Testis (tissue), 2 donors: ENCODE measurements at regions not wholly inside any gene's neighbourhood (a gene's known extent, or its start where the extent isn't known, plus 50 kb on each side); places are given as distances from the start of the nearest gene placed in this dataset.

ENCODE experiments used
- DNase-seq: peaks from one replicate; pipeline ENCODE4 v3.0.0-alpha.2; 2019
- H3K27ac ChIP-seq, 2 donors: fragments of 200-600 bp; sonication (generic); one replicate each; pipeline ENCODE4 v1.5.1; 2019
- H3K27me3 ChIP-seq: fragments of 200-600 bp; sonication (generic); one replicate; pipeline ENCODE4 v1.5.1; 2019
- H3K36me3 ChIP-seq: fragments of 200-600 bp; sonication (generic); one replicate; pipeline ENCODE4 v1.5.1; 2017; ENCODE audit warnings: low read depth; ENCODE audit errors: missing control alignments
- H3K4me1 ChIP-seq: fragments of 200-600 bp; sonication (generic); one replicate; pipeline ENCODE4 v1.5.1; 2019
- H3K4me3 ChIP-seq, 2 donors: fragments of 200-600 bp; sonication (generic); one replicate each; pipeline ENCODE4 v1.5.1; 2017 to 2019
- H3K9me3 ChIP-seq: fragments of 200-600 bp; sonication (generic); one replicate; pipeline ENCODE4 v1.5.1; 2017
- CTCF ChIP-seq, 3 experiments: fragments of 450-650 bp in 2 of 3; fragments of 200-600 bp in 1 of 3; sonication (generic) in 1 of 3; IDR thresholded peaks; one replicate each; pipeline ENCODE4 v1.5.1; 2016 to 2019; ENCODE audit warnings: antibody characterized with exemption in 3 of 3, mild to moderate bottlenecking in 2 of 3, moderate library complexity in 1 of 3
- POLR2A ChIP-seq: fragments of 450-650 bp; IDR thresholded peaks from one replicate; pipeline ENCODE4 v1.6.1; 2017; ENCODE audit warnings: antibody characterized with exemption, mild to moderate bottlenecking, moderate library complexity
- WGBS, 2 donors: methylation state at CpG; one replicate each; pipeline ENCODE4 v1.1.5; 2018; 5-methylcytosine and 5-hydroxymethylcytosine counted together
- intact Hi-C: fragments of 100-400 bp; cut with DNase I; formaldehyde crosslinking; loops from one replicate; pipeline ENCODE4 v1.15.1; 2023; ENCODE audit warnings: low total_unique reads

DNA sequence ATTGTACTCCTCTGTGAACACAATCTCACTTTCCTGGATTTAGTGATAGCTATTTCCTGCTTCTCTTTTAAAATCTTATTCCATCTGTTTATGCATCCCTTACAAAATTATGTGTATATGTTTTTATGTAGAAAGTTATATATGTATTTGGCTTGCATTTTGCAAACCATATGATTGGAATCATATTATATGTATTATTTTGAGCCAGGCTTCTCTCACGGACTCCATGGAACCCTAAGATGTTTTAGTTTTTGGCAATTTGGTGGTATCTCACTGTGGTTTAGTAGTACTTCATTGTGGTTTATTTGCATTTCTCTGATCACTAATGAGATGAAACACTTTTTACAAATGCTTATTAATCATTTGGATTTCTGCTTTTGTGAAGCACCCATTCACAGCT lies 507.3 kb upstream of the KIRREL3 start:
- no peaks in the 10 kb centered on the region for H3K27me3 ChIP-seq
- H3K9me3 ChIP-seq = no peaks in the 10 kb centered on the region
- DNase-seq = no peak
- TF ChIP-seq CTCF (IDR thresholded peaks at IDR 0.05) (no peak), POLR2A (no peak)
- H3K4me1 ChIP-seq = no peaks in the 10 kb centered on the region
- no peak overlapping the region for H3K4me3 ChIP-seq
- no peak overlapping the region for H3K27ac ChIP-seq
- H3K36me3 ChIP-seq = no peaks in the 10 kb centered on the region
- WGBS, 2 donors = 77 to 89% methylated on average over 1 of the region's 1 CpG
- intact Hi-C loops = no loop called here

GRCh38 chr11:127506647-127507046 lies 506.1 kb upstream of the KIRREL3 start:
- intact Hi-C loops = no loop called here
- Histone ChIP-seq H3K4me1 (no peaks in the 10 kb centered on the region), H3K9me3 (no peaks in the 10 kb centered on the region), H3K36me3 (no peaks in the 10 kb centered on the region), H3K27me3 (no peaks in the 10 kb centered on the region), H3K27ac (no peak overlapping the region), H3K4me3 (no peak overlapping the region)
- DNase-seq = no peak
- no peak for TF ChIP-seq POLR2A
- no peak for TF ChIP-seq CTCF (IDR thresholded peaks at IDR 0.05)

DNA sequence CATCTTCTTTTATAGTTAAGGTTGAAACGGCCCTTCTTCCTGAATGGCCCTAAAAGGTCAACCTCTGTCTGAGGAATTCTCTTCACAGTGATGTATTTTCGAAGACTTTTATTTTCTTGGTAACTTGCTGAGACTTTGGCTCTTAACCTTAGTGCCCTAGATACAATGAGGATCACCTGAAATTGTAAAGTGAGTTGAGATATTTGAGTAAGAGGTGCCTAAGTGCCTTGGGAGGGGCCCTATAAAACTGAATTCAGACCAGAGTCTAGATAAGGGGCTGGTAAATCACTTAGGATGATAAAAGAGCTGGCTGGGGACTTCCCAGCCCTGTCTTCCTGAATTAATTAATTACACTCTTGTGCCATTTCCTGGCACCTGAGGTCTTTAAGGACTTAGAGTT lies 505.6 kb upstream of the KIRREL3 start:
- Histone ChIP-seq H3K27ac (no peak overlapping the region), H3K36me3 (no peaks in the 10 kb centered on the region), H3K4me1 (no peaks in the 10 kb centered on the region), H3K27me3 (no peaks in the 10 kb centered on the region), H3K9me3 (no peaks in the 10 kb centered on the region), H3K4me3 (no peak overlapping the region)
- intact Hi-C loops = no loop called here
- 59 to 69% methylated on average over 2 of the region's 2 CpGs for WGBS, 2 donors
- no peak for DNase-seq
- no peak for TF ChIP-seq POLR2A
- no peak for TF ChIP-seq CTCF (IDR thresholded peaks at IDR 0.05)

DNA sequence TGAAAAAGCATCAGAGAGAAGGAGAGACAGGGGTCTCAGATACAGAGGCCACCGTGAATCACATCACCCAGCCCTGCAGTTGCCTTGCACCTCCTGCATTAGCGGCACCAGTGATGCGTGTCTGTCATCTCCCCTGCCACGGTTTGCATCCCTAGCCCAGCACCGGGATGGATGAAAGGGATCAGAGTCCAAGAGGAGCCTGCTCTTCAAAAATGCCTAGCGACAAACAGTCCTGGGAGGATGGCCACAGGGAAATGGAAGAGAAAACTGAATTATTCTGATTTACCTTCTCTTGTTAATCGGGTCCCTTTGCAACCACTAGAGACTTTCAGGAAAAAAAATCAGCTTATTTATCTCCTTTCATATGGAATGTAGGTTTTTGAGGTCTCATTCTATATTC lies 495.6 kb upstream of the KIRREL3 start:
- WGBS, 2 donors = 82 to 88% methylated on average over 7 of the region's 7 CpGs
- Histone ChIP-seq H3K4me1 (no peaks in the 10 kb centered on the region), H3K4me3 (no peak overlapping the region), H3K27me3 (no peaks in the 10 kb centered on the region), H3K36me3 (no peaks in the 10 kb centered on the region), H3K27ac (no peak overlapping the region), H3K9me3 (no peaks in the 10 kb centered on the region)
- no peak for DNase-seq
- no peak for TF ChIP-seq CTCF (IDR thresholded peaks at IDR 0.05)
- TF ChIP-seq POLR2A = no peak
- intact Hi-C loops = no loop called here

- no peaks in the 10 kb centered on the region for H3K9me3 ChIP-seq
- 36 to 40% methylated on average over 9 of the region's 9 CpGs for WGBS, 2 donors
- intact Hi-C loops = no loop called here
- no peaks in the 10 kb centered on the region for H3K4me1 ChIP-seq
- no peak overlapping the region for H3K27ac ChIP-seq
- TF ChIP-seq POLR2A = no peak
- peak; percentile 38 to 50 (median 44) for TF ChIP-seq CTCF (IDR thresholded peaks at IDR 0.05)
- H3K27me3 ChIP-seq = no peaks in the 10 kb centered on the region
- DNase-seq = peak; percentile 41
- no peak overlapping the region for H3K4me3 ChIP-seq
- no peaks in the 10 kb centered on the region for H3K36me3 ChIP-seq
These were observed 492.9 kb upstream of the KIRREL3 start for GRCh38 chr11:127493330-127494022.
